Superior temporal gyrus (tissue), 1 donor: ENCODE measurements at regions not wholly inside any gene's neighbourhood (a gene's known extent, or its start where the extent isn't known, plus 50 kb on each side); places are given as distances from the start of the nearest gene placed in this dataset.
"Not testable (repeated sequence)": the region's sequence is repeated elsewhere in the genome, so short reads cannot be mapped to it uniquely, and the experiment has no call there.

Experiments used
- DNase-seq: peaks from one replicate; pipeline ENCODE4 v3.0.0-alpha.2; 2016; ENCODE audit errors: extremely low spot score

GRCh38 chr2:138312061-138312460, 189.5 kb upstream of the SPOPL start:
- no peak for DNase-seq

DNA sequence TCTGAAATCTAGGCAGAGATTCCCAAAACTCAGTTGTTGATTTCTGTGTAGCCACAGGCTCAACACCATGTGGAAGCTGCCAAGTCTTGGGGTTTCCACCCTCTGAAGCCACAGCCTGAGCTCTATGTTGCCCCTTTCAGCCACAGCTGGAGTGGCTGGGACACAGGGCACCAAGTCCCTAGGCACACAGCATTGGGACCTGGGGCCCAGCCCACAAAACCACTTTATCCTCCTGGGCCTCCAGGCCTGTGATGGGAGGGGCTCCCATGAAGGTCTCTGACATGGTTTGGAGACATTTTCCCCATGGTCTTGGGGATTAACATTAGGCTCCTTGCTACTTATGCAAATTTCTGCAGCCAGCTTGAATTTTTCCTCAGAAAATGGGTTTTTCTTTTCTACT, 186.0 kb upstream of the SPOPL start:
- not testable (repeated sequence) for DNase-seq

DNA sequence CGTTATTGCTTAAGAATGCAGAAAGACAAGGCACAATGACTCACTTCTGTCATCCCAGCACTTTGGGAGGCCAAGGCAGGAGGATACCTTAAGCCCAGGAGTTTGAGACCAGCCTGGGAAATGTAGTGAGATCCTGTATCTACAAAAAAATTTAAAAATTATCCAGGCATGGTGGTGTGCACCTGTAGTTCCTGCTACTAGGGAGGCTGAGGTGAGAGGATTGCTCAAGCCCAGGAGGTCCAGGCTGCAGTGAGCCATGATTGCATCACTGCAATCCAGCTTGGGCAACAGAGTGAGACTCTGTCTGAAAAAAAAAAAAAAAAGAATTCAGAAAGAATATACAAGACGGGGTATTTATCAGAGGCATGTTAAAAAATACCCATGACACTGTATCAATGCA, 182.0 kb upstream of the SPOPL start:
- DNase-seq: no peak

DNA sequence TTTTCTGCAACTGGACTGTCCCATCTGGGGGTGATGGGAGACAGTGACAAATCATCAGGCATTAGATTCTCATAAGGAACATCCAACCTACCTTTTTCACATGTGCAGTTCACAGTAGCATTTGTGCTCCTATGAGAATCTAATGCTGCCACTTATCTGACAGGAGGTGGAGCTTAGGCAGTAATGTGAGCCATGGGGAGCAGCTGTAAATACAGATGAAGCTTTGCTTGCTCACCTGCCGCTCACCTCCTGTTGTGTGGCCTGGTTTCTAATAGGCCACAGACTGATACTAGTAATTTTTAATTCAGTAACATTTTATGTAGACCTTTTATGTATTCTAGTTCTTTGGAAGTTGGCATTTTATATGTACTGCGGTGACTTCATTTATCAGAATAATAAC, 180.1 kb upstream of the SPOPL start:
- no peak for DNase-seq

GRCh38 chr2:138323382-138324067, 178.0 kb upstream of the SPOPL start:
- DNase-seq: no peak

- no peak for DNase-seq
These were observed 177.3 kb upstream of the SPOPL start for GRCh38 chr2:138324068-138324771.

- no peak for DNase-seq
These were observed 173.6 kb upstream of the SPOPL start for GRCh38 chr2:138327967-138328366.

DNA sequence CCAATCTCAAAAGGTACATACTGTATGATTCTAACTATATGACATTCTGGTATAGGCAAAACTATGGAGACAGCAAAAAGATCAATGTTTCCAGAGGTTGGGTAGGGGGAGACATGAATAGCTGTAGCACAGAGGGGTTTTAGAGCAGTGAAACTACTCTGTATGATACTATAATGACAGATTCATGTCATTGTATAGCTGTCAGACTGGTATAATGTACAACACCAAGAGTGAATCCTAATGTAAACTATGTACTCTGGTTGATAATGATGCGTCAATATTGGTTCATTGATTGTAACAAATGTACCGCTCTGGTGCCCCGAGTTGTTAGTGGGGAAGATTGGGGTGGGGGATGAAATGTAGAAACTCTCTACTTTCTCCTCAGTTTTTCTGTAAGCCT, 172.4 kb upstream of the SPOPL start:
- no peak for DNase-seq

- DNase-seq: no peak
These were observed 172.0 kb upstream of the SPOPL start for GRCh38 chr2:138329591-138329990.

DNA sequence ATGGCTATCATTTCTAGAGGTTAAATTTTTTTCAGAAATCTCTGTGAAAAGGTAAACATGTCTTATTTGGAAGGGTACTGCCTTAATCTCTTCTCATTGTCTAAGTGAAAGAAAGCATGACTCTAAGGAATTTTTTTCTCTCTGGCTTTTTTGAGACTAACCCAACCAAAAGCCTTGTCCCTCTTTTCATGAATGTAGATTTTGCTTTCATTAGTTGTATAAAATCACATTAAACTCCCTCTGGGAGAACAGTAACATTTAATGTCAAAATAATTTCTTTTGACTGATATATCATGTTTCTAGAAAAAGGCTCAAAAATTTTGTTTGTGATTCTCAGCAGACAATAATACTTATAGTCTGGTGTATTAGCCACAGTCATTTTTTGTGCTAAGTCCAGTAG, 168.4 kb upstream of the SPOPL start:
- no peak for DNase-seq

DNA sequence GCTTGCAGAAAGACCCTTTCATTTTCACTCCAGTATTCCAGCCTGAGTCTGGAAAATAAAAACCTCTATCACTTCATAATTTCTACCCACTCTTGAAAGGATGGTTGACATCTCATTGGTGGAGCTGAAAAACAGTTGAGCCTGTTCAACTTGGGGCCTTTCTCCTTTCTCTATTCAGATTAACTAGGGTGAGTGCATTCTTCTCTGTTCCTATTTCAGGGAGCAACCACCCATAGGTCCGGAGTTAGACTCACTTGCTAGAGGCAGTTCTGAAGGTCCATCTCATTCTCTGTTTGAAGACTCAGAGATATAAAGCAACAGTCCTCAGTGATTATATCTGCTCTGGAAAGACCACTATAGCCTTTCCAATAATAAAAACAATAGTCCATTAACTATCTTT, 167.9 kb upstream of the SPOPL start:
- DNase-seq: no peak

GRCh38 chr2:138334323-138334722, 167.2 kb upstream of the SPOPL start:
- no peak for DNase-seq

- DNase-seq: no peak
These were observed 166.5 kb upstream of the SPOPL start for GRCh38 chr2:138335036-138335435.

DNA sequence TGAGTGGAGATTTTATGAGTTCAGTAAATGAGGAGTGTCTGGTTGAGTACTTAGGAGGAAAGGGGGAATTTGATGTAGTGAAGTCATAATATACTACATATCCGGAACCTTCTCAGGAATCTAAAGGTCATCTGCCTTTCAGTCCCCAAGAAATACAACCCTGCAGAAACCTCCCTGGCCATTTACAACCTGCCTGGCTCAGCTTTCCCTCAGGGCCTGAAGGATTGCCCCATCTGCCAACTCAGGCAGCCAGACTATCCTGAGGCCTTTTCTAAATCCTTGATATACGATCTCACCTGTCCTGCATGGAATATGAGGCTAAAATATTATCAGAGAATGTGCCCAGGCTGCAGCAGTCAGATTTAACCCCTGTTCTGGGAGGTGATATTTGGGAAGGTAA, 165.4 kb upstream of the SPOPL start:
- no peak for DNase-seq

DNA sequence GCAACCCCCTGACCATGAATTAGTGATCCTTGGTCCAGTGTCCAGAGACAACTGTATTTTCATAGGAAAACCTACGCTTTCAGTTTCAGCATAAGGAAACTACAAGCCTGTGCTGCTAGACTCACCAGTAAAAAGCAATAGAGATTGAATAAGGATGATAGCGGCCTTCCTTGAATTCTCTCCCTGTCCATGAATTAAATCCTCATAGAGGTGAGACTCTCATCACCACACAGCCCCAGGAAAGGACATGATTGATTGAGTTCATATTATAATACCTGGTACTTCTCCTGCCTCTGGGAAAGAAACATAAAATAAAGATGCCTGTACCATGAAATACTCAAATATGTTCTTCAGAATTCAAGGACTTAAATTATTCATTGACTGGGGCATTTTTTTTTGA, 146.3 kb upstream of the SPOPL start:
- no peak for DNase-seq

- no peak for DNase-seq
These were observed 145.4 kb upstream of the SPOPL start for GRCh38 chr2:138356178-138356577.

GRCh38 chr2:138359532-138359931, 142.0 kb upstream of the SPOPL start:
- DNase-seq: no peak

DNA sequence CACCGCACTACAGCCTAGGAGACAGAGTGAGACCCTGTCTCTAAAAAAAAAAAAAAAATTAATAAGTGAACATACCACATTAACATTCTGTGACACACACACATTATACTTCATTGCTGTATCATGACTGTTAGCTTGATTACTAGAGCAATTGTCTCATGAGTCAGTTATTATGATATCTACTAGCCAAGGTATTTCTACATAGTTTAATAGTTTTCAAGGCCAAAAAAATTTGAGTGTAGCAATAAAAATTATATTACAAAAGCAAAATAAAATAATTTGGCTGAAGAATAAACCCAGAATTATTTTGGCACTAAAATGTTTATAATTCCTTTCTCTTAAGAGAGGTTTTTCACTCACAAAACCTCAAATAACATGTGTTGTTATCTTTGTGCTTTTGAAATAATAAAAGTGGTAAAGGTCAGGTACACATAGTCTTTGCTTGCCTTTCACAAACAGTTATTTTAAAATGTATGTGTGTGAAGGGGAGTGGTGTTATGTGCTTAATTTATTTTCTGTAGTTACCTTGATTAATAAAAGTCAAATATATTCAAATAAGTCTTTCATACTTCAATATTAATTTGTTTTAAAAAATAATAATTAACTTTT, 136.9 kb upstream of the SPOPL start:
- no peak for DNase-seq

DNA sequence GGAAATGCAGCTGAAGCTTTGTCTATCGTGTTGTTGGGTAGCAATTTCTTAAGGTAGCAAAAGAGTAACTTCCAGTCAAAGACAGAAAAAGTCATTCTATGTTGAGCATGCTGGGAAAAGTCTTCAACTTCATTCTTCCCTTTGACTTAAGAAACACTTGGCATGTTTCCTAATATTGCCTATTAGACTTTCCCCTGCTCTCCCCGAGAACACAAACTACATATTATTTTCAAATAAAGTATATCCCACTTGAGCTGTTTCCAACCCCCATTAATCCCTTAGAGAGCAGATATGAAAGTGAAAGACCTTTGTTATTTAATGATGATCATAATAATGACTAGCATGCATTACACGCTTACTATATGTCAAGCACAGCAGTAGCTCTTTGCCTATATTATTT, 136.0 kb upstream of the SPOPL start:
- no peak for DNase-seq

DNA sequence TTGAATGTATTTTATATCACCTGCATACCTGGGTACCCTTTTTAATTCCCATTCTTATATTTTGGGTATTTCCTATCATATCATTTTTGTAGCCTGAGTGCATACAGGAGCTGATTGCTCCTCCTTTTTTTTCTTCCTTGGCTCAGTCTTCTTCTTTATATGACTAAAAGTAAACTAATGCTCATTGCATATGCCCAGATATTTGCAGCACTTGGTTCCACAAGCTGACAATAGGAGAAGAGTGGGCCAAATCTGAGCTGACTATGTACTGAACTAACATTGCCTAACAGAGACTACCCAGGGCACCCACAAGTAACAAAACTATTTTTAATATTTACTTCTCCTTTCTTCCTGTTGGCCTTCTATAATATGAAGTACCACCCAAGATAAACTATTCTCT, 131.7 kb upstream of the SPOPL start:
- DNase-seq: no peak

DNA sequence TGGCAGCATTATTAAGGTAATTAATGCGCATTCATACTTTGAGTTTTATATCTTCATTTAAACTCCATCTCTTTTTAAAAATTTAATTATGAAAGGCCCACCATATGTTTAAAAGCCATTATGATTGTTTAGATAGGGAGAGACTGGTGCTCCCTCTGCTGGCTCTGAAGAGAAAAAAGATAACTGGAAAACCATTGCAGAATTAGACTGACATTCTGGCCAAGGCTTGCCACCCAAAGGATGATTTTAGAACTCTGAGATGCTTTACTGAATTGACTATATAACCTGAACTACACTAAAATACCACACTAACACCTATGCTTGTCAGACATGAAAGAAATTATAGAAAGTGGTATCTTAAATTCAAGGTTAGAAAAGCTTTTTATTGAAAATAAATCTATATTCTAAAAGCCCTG, 127.6 kb upstream of the SPOPL start:
- peak; percentile 70 for DNase-seq

- no peak for DNase-seq
These were observed 120.2 kb upstream of the SPOPL start for GRCh38 chr2:138381373-138381772.

GRCh38 chr2:138382672-138383071, 118.9 kb upstream of the SPOPL start:
- DNase-seq: no peak
